HEK293T (cell line): ENCODE measurements at regions not wholly inside any gene's neighbourhood (a gene's known extent, or its start where the extent isn't known, plus 50 kb on each side); places are given as distances from the start of the nearest gene placed in this dataset.

ENCODE experiments used
- ARNT ChIP-seq: fragments of 450-650 bp; IDR thresholded peaks from 2 replicates; pipeline ENCODE4 v1.6.1; 2017; ENCODE audit warnings: mild to moderate bottlenecking
- CTBP1 ChIP-seq: fragments of 450-650 bp; IDR thresholded peaks from 2 replicates; pipeline ENCODE4 v1.6.1; 2016; ENCODE audit warnings: borderline replicate concordance
- ELF4 ChIP-seq: fragments of 450-650 bp; IDR thresholded peaks from 2 replicates; pipeline ENCODE4 v1.6.1; 2017; ENCODE audit warnings: antibody characterized with exemption
- FOXA1 ChIP-seq: fragments of 450-650 bp; IDR thresholded peaks from 2 replicates; pipeline ENCODE4 v1.6.1; 2016; ENCODE audit warnings: mild to moderate bottlenecking
- HDGF ChIP-seq: fragments of 450-650 bp; IDR thresholded peaks from 2 replicates; pipeline ENCODE4 v1.6.1; 2017; ENCODE audit warnings: antibody characterized with exemption, borderline replicate concordance
- SP1 ChIP-seq: fragments of 450-650 bp; IDR thresholded peaks from 2 replicates; pipeline ENCODE4 v1.6.1; 2017
- TARDBP ChIP-seq: fragments of 450-650 bp; IDR thresholded peaks from 2 replicates; pipeline ENCODE4 v1.6.1; 2016

GRCh38 chr17:71600137-71600789, 520.6 kb upstream of the SOX9 start:
- TF ChIP-seq ARNT (no peak), FOXA1 (no peak), SP1 (no peak), CTBP1 (no peak), TARDBP (no peak), ELF4 (no peak), HDGF (no peak)
